ENCODE measurements at regions not wholly inside any gene's neighbourhood (a gene's known extent, or its start where the extent isn't known, plus 50 kb on each side); places are given as distances from the start of the nearest gene placed in this dataset.

DNA sequence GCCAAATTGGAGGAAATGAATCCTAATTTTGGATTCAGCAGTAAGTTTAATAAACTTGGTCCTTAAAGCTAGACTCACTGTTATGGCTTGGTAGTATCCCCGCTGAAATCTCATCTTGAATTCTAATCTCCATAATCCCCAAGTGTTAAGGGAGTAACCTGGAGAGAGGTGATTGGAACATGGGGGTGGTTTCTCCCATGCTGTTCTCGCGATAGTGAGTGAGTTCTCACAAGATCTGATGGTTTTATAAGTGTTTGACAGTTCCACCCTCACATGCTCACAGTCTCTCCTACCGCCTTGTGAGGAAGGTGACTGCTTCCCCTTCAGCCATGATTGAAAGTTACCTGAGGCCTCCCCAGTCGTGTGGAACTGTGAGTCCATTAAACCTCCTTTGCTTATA, 824.5 kb upstream of the WWC1 start:
- TF ChIP-seq, protein P1, sequence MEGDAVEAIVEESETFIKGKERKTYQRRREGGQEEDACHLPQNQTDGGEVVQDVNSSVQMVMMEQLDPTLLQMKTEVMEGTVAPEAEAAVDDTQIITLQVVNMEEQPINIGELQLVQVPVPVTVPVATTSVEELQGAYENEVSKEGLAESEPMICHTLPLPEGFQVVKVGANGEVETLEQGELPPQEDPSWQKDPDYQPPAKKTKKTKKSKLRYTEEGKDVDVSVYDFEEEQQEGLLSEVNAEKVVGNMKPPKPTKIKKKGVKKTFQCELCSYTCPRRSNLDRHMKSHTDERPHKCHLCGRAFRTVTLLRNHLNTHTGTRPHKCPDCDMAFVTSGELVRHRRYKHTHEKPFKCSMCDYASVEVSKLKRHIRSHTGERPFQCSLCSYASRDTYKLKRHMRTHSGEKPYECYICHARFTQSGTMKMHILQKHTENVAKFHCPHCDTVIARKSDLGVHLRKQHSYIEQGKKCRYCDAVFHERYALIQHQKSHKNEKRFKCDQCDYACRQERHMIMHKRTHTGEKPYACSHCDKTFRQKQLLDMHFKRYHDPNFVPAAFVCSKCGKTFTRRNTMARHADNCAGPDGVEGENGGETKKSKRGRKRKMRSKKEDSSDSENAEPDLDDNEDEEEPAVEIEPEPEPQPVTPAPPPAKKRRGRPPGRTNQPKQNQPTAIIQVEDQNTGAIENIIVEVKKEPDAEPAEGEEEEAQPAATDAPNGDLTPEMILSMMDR (IDR thresholded peaks at IDR 0.05), result no peak

DNA sequence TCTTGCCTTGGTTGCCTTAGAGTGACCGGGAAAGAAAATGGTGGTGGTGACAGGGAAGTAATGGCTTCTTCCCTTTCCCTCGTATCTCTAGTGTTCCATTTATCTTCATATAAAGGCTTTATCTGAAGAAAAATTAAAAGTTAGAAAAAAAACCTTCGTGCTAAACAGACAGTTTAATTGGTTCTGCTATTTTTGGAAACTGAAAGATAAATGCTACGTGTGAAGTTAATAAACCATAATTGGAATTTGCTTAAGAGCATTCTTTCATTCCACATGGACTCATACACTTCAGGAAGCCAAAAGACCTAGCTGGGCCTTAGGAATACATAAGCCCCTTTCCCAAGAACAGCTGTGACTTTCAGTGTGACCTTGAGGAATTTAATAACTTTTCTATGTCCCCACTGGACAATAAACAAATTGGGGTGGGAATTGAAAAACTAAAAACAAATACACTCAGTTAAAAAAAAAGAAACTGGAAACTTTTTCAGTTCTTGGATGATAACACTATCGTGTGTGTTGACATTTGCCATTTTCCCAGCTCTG, 818.8 kb upstream of the WWC1 start:
- TF ChIP-seq, protein P1 (IDR thresholded peaks at IDR 0.05), result no peak

DNA sequence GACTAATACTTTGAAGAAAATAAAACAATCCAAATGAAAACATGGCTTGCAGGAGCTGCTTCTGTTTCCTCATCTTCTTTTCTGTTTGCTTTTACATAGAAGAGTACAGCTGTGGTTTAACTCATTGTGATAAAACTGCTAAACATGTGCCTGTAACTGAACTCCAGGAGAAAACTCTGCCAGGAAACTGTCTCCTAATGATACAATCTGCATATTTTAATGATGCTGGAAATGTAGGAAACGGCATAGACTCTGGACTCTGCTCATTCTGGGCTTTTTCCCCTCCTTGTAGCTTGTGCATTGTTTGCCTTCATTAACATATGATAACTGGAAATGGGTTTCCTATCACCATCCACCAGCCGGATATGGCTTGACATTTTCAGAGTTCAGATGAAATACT, 813.3 kb upstream of the WWC1 start:
- TF ChIP-seq, protein P1 (IDR thresholded peaks at IDR 0.05), result no peak

DNA sequence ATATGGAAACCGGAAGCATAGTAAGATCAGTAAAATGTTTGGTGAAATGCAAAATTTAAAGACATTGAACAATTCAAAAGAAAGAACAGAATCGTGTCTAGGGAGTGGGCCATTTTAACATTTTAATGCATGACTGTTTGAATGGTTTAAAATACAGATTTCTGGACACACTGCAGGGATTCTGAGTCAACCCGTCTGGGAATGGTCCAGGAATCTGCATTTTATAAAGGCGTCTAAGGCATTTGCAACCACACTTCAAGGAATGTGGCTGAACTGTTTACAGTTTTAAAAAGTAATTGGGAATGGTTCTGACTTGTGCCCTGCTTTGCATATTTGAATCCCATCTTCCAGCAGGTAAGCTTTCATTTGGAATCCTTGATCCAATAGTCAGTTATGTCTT, 811.7 kb upstream of the WWC1 start:
- TF ChIP-seq, protein P1 (IDR thresholded peaks at IDR 0.05), result no peak

DNA sequence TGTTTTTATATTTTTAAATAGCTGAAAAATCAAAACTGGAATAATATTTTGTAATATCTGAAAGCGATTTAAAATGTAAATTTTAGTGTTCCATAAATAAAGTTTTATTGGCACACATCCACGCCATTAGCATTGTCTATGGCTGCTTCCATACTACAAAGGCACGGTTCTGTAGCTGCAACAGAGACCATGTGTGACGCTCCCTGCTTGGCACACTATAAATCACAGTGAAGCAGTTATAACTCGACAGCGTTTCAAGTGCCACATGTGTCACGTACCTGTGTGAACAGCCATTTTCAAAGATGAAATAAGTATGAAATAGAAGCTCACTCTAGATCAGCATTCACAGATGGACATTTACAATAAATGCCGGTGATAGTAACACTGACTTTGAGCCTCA, 810.1 kb upstream of the WWC1 start:
- TF ChIP-seq, protein P1 (IDR thresholded peaks at IDR 0.05), result no peak

DNA sequence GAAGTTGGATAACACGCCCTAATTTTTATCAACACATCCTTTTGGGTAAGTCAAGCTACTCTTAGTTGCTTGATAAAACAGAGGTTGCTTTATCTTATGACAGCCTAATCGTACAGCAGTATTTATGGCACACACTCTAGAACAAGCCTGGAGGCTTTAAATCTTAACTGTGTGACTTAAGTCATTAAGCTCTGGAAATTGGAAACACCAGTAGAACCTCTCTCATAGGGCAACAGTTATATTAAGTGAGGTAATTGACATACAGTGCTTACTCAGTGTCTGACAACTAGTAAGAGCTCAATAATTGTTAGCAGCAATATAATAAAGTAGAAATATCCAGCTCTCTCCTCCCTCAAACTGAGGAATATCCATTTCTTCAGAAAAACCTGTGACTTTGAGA, 808.9 kb upstream of the WWC1 start:
- TF ChIP-seq, protein P1 (IDR thresholded peaks at IDR 0.05), result no peak

DNA sequence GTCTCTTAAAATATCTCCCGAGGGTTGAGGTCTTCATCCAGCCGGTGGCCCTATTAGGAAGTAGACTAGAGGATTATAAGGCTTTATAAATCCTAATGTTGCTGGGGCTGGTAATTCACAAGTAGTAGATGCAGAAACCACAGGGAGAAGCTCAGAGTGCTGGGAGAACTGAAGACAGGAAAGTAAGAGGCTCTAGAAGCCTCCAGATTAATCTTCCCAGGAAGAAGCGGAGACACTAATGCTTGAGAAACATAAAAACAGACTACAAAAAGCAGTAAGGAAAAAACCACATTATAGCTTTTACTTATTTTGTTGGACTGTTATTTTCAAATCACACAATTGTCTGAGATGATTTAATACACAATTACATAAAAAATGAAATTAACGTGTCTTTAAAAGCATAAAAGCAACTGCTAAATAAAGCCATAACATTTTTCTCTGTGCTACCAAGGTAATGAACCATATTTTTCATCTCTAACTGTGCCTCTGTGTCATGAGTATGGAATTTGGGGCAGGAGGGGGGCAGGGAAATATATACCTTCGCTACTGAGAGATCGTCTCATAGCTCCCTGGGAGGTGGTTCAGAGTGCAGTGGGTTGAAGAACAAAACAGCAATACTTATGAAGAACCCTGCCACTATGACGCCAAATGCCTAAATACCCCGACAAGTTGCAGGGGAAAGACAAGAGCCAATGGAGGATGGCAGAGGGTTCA, 806.2 kb upstream of the WWC1 start:
- TF ChIP-seq, protein P1 (IDR thresholded peaks at IDR 0.05), result no peak

Measured in LNCAP (cell line).